ENCODE measurements at regions not wholly inside any gene's neighbourhood (a gene's known extent, or its start where the extent isn't known, plus 50 kb on each side); places are given as distances from the start of the nearest gene placed in this dataset.
"Not testable (repeated sequence)": the region's sequence is repeated elsewhere in the genome, so short reads cannot be mapped to it uniquely, and the experiment has no call there.

GRCh38 chr12:126960221-126960620 lies 1306.7 kb upstream of the TMEM132C start:
- no peak for DNase-seq (ENCODE audit: low read depth)

GRCh38 chr12:126960709-126961108 lies 1306.3 kb upstream of the TMEM132C start:
- no peak for DNase-seq (ENCODE audit: low read depth)

GRCh38 chr12:126963825-126964224 lies 1303.1 kb upstream of the TMEM132C start:
- no peak for DNase-seq (ENCODE audit: low read depth)

- no peak for DNase-seq (ENCODE audit: low read depth)
Observed at GRCh38 chr12:126966498-126966897, 1300.5 kb upstream of the TMEM132C start.

- DNase-seq (ENCODE audit: low read depth) = no peak
Observed at GRCh38 chr12:126967152-126967551, 1299.8 kb upstream of the TMEM132C start.

- no peak for DNase-seq (ENCODE audit: low read depth)
Observed at GRCh38 chr12:126974779-126975178, 1292.2 kb upstream of the TMEM132C start.

- no peak for DNase-seq (ENCODE audit: low read depth)
Observed at GRCh38 chr12:126976579-126976978, 1290.4 kb upstream of the TMEM132C start.

GRCh38 chr12:126979564-126979963 lies 1287.4 kb upstream of the TMEM132C start:
- not testable (repeated sequence) for DNase-seq (ENCODE audit: low read depth)

- no peak for DNase-seq (ENCODE audit: low read depth)
Observed at GRCh38 chr12:126982707-126983106, 1284.3 kb upstream of the TMEM132C start.

GRCh38 chr12:126983735-126984134 lies 1283.2 kb upstream of the TMEM132C start:
- DNase-seq (ENCODE audit: low read depth) = not testable (repeated sequence)

- not testable (repeated sequence) for DNase-seq (ENCODE audit: low read depth)
Observed at GRCh38 chr12:126985663-126986062, 1281.3 kb upstream of the TMEM132C start.

- DNase-seq (ENCODE audit: low read depth) = no peak
Observed at GRCh38 chr12:126989532-126989931, 1277.4 kb upstream of the TMEM132C start.

- DNase-seq (ENCODE audit: low read depth) = no peak
Observed at GRCh38 chr12:126993898-126994297, 1273.1 kb upstream of the TMEM132C start.

- no peak for DNase-seq (ENCODE audit: low read depth)
Observed at GRCh38 chr12:126994599-126994998, 1272.4 kb upstream of the TMEM132C start.

GRCh38 chr12:126998031-126998430 lies 1268.9 kb upstream of the TMEM132C start:
- no peak for DNase-seq (ENCODE audit: low read depth)

GRCh38 chr12:126998747-126999285 lies 1268.2 kb upstream of the TMEM132C start:
- DNase-seq (ENCODE audit: low read depth) = no peak

- DNase-seq (ENCODE audit: low read depth) = no peak
Observed at GRCh38 chr12:126999352-126999751, 1267.6 kb upstream of the TMEM132C start.

- no peak for DNase-seq (ENCODE audit: low read depth)
Observed at GRCh38 chr12:127005406-127005805, 1261.6 kb upstream of the TMEM132C start.

GRCh38 chr12:127006972-127007371 lies 1260.0 kb upstream of the TMEM132C start:
- DNase-seq (ENCODE audit: low read depth) = no peak

- no peak for DNase-seq (ENCODE audit: low read depth)
Observed at GRCh38 chr12:127008755-127009403, 1258.1 kb upstream of the TMEM132C start.

- DNase-seq (ENCODE audit: low read depth) = no peak
Observed at GRCh38 chr12:127012109-127012508, 1254.9 kb upstream of the TMEM132C start.

- DNase-seq (ENCODE audit: low read depth) = no peak
Observed at GRCh38 chr12:127013197-127013596, 1253.8 kb upstream of the TMEM132C start.

GRCh38 chr12:127014079-127014478 lies 1252.9 kb upstream of the TMEM132C start:
- DNase-seq (ENCODE audit: low read depth) = no peak

GRCh38 chr12:127024791-127025190 lies 1242.2 kb upstream of the TMEM132C start:
- no peak for DNase-seq (ENCODE audit: low read depth)
